Right kidney (tissue), 1 donor: ENCODE measurements at regions not wholly inside any gene's neighbourhood (a gene's known extent, or its start where the extent isn't known, plus 50 kb on each side); places are given as distances from the start of the nearest gene placed in this dataset.
"Not testable (repeated sequence)": the region's sequence is repeated elsewhere in the genome, so short reads cannot be mapped to it uniquely, and the experiment has no call there.

ENCODE experiments used
- DNase-seq: peaks from one replicate; pipeline ENCODE4 v3.0.0-alpha.2; 2016

- no peak for DNase-seq
Measured at GRCh38 chr6:6950373-6951145, 157.2 kb upstream of the RREB1 start.

DNA sequence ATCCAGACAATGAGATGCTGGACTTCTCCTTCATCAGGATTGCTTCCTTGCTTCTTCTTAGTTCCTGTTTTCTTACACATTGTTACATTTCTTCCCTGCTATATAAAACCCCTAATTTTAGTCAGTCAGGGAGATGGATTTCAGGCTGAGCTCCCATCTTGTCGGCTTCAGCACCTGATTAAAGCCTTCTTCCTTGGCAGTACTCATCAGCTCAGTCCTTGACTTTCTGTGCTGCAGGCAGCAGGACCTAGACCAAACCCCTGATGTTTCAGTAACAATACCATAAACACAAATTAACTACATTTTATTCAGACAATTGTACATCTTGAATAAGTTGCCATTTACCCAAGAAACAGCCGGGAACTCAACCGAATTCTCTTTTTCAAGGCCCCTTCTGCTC, 156.4 kb upstream of the RREB1 start:
- DNase-seq: no peak

- DNase-seq: no peak
Measured at GRCh38 chr6:6952484-6952883, 155.3 kb upstream of the RREB1 start.

DNA sequence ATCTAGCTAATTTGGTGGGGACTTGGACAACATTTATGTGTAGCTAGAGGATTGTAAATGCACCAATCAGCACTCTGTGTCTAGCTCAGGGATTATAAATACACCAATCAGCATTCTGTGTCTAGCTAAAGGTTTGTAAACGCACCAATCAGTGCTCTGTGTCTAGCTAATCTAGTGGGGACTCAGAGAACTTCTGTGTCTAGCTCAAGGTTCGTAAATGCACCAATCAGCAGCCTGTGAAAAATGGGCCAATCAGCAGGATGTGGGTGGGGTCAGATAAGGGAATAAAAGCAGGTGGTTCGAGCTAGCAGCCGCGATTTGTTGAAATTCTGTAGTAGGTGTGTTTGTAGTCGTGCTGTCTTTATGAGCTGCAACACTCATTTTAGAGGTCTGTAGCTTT, 154.8 kb upstream of the RREB1 start:
- DNase-seq: not testable (repeated sequence)

- no peak for DNase-seq
Measured at GRCh38 chr6:6960571-6961251, 147.1 kb upstream of the RREB1 start.

DNA sequence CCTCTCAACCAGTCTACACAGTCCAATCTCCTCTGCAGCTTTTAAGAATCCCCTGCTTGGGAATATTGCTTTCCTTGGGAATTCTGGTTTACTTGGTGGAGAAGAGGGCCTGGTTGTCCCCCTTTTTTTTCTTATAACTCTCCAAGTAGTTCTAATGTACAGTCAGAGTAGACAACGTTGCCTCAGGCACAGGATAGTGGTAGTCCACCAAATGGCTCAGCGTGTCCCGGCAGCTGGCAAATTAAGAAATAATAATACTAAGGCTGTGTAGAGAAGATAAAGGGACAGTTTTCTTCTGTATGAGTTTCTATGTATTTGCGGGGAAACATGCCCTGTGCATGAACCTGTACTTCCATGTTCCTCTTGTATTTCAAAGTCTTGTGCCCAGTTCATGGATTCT, 145.7 kb upstream of the RREB1 start:
- DNase-seq: no peak

- no peak for DNase-seq
Measured at GRCh38 chr6:6962699-6963098, 145.1 kb upstream of the RREB1 start.

DNA sequence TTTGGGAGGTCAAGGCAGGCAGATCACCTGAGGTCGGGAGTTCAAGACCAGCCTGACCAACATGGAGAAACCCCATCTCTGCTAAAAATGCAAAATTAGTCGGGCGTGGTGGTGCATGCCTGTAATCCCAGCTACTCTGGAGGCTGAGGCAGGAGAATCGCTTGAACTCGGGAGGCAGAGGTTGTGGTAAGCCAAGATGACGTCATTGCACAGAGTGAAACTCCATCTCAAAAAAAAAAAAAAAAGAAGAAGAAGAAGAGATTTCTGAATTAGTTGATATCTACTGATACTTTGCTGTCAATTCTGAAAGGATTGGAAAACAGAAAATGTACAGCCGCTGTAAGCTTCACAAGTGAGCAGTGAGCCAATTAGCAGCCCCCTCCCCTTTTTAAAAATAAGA, 144.4 kb upstream of the RREB1 start:
- not testable (repeated sequence) for DNase-seq

GRCh38 chr6:6964675-6965074, 143.1 kb upstream of the RREB1 start:
- DNase-seq: no peak

DNA sequence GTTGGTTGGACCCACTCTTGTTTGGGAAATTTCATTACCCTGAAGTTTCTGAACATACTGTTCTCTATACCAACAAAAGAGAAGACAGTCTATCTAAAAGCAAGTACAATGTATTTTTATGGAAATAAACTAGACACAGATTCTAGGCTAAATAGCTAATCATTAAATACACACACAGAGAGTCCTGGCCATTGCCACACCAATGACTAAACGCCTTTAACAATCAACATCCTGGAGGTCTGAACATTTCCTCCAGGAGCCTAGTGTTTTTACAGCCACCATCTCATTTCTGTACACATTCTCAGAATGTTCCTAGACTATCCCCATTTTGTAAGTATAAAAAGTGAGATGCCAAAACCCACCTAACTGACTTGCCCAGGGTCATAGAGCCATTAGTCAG, 141.6 kb upstream of the RREB1 start:
- no peak for DNase-seq

GRCh38 chr6:6966569-6966968, 141.2 kb upstream of the RREB1 start:
- DNase-seq: no peak

GRCh38 chr6:6968357-6968730, 139.4 kb upstream of the RREB1 start:
- no peak for DNase-seq

- DNase-seq: no peak
Measured at GRCh38 chr6:6968731-6969552, 138.8 kb upstream of the RREB1 start.

- DNase-seq: peak; percentile 44
Measured at GRCh38 chr6:6969761-6970223, 138.0 kb upstream of the RREB1 start.

DNA sequence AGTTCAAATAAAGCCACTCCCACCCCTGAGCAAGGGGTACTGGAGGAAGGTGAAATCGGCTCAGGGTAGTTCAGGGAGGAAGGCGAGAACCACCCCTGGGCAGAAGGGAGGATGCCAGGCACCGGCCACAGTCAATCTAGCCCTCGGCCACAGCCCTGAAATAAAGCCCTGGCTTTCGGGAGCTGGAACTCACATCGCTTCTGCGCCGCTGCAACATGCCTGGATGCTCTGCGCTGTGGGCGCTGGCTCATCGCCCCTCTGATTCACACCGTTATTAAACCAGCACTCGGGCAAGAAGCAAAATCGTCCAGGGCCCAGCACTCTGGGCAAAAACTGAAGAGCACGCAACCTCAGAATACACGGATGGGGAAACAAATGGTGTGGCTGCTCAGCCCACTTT, 136.9 kb upstream of the RREB1 start:
- no peak for DNase-seq

DNA sequence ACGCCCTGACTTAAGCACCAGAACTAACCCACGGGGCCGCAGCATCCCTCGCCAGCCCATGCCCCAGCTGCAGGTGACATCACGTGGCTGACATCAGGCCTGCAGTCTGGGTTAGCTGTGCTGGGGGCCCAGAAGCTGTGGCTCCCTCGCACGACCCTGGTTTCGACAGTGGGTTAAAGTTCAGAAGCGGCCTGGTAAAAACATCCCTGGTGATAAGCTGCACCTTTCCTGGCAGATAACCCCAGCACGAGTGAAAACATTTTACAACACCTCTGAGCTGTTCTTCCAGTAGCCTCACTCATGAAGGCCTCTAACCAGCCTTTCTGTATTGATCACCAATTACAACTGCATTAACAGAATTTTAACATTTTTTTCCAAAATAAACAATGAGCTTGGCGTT, 136.4 kb upstream of the RREB1 start:
- DNase-seq: no peak

- no peak for DNase-seq
Measured at GRCh38 chr6:6972456-6972855, 135.3 kb upstream of the RREB1 start.

- no peak for DNase-seq
Measured at GRCh38 chr6:6973721-6974120, 134.0 kb upstream of the RREB1 start.

GRCh38 chr6:6975459-6976111, 132.2 kb upstream of the RREB1 start:
- DNase-seq: no peak

- DNase-seq: no peak
Measured at GRCh38 chr6:6976193-6976592, 131.6 kb upstream of the RREB1 start.

DNA sequence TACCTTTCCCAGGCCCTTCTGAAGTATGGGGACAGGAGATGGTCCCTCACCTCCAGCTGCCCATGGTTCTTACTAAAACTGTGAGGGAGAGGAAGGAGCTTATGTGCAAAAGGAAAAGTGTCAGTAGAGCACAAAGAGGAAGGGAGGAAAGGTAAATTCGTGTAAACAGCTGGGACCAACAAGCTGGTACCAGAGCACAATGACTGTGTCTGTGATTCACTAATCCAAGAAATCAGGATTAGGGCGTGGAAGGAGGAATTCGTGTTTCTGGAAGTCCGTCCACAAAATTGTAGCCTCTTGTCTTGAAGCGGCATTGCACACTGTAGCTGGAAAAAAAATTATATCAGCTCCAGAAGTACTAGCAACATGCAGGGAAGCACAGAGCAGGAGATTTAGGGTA, 129.0 kb upstream of the RREB1 start:
- no peak for DNase-seq

- DNase-seq: no peak
Measured at GRCh38 chr6:6980999-6981597, 126.7 kb upstream of the RREB1 start.
